ENCODE measurements at regions not wholly inside any gene's neighbourhood (a gene's known extent, or its start where the extent isn't known, plus 50 kb on each side); places are given as distances from the start of the nearest gene placed in this dataset.
A peak's percentile ranks its signal among the peaks of the same experiment; 100 is the strongest.

- DNase-seq = peak; percentile 21
These were observed 164.2 kb downstream of the RHOU start for GRCh38 chr1:228899421-228899956.

GRCh38 chr1:228900099-228900885 is 165.0 kb downstream of the RHOU start:
- no peak for DNase-seq

- DNase-seq = no peak
These were observed 165.7 kb downstream of the RHOU start for GRCh38 chr1:228900886-228901392.

- DNase-seq = no peak
These were observed 166.8 kb downstream of the RHOU start for GRCh38 chr1:228901936-228902681.

GRCh38 chr1:228902781-228903433 is 167.6 kb downstream of the RHOU start:
- peak; percentile 97 for DNase-seq

GRCh38 chr1:228903434-228904071 is 168.3 kb downstream of the RHOU start:
- DNase-seq = no peak

GRCh38 chr1:228904222-228904621 is 168.9 kb downstream of the RHOU start:
- DNase-seq = no peak

- no peak for DNase-seq
These were observed 170.4 kb downstream of the RHOU start for GRCh38 chr1:228905701-228906101.

- DNase-seq = no peak
These were observed 171.1 kb downstream of the RHOU start for GRCh38 chr1:228906223-228906860.

GRCh38 chr1:228911225-228912210 is 176.2 kb downstream of the RHOU start:
- DNase-seq = no peak

GRCh38 chr1:228913626-228914414 is 178.5 kb downstream of the RHOU start:
- no peak for DNase-seq

GRCh38 chr1:228914700-228915099 is 179.4 kb downstream of the RHOU start:
- no peak for DNase-seq

- no peak for DNase-seq
These were observed 182.1 kb downstream of the RHOU start for GRCh38 chr1:228917342-228917741.

- no peak for DNase-seq
These were observed 182.5 kb downstream of the RHOU start for GRCh38 chr1:228917755-228918154.

- no peak for DNase-seq
These were observed 183.1 kb downstream of the RHOU start for GRCh38 chr1:228918335-228918734.

- DNase-seq = no peak
These were observed 184.6 kb downstream of the RHOU start for GRCh38 chr1:228919914-228920313.

- no peak for DNase-seq
These were observed 185.6 kb downstream of the RHOU start for GRCh38 chr1:228920831-228921230.

- DNase-seq = no peak
These were observed 186.2 kb downstream of the RHOU start for GRCh38 chr1:228921481-228921880.

GRCh38 chr1:228922722-228923376 is 187.6 kb downstream of the RHOU start:
- no peak for DNase-seq

Data from DMS153 (cell line).